ENCODE measurements at regions not wholly inside any gene's neighbourhood (a gene's known extent, or its start where the extent isn't known, plus 50 kb on each side); places are given as distances from the start of the nearest gene placed in this dataset.

- H3K9me3 ChIP-seq, result no peaks in the 10 kb centered on the region
- no peaks in the 10 kb centered on the region for H3K27me3 ChIP-seq
- DNase-seq, result no peak
- peaks cover 0 to 35% (median 13%) of the 10 kb centered on the region in 4 donors for H3K4me1 ChIP-seq
- no peak overlapping the region for H3K4me3 ChIP-seq
- intact Hi-C loops (cut with DNase I; ENCODE audit: low total_unique reads), result no loop called here
- H3K27ac ChIP-seq, result no peak overlapping the region
- H3K36me3 ChIP-seq, result no peaks in the 10 kb centered on the region
- TF ChIP-seq CTCF (IDR thresholded peaks at IDR 0.05), result no peak
These were observed 66.7 kb upstream of the NT5C1B start for GRCh38 chr2:18656048-18656447.

- H3K27me3 ChIP-seq, result no peaks in the 10 kb centered on the region
- DNase-seq, result no peak
- intact Hi-C loops (cut with DNase I; ENCODE audit: low total_unique reads), result no loop called here
- no peak for TF ChIP-seq CTCF (IDR thresholded peaks at IDR 0.05)
- H3K36me3 ChIP-seq, result no peaks in the 10 kb centered on the region
- H3K4me3 ChIP-seq, result no peak overlapping the region
- H3K9me3 ChIP-seq, result no peaks in the 10 kb centered on the region
- peak overlapping the region; percentile 14 to 46 for H3K27ac ChIP-seq
- peaks cover 0 to 48% (median 13%) of the 10 kb centered on the region in 4 donors for H3K4me1 ChIP-seq
These were observed 62.7 kb upstream of the NT5C1B start for GRCh38 chr2:18651842-18652774.

- no peaks in the 10 kb centered on the region for H3K36me3 ChIP-seq
- H3K4me1 ChIP-seq, result peaks cover 0 to 38% (median 13%) of the 10 kb centered on the region in 4 donors
- no peaks in the 10 kb centered on the region for H3K27me3 ChIP-seq
- H3K27ac ChIP-seq, result no peak overlapping the region
- H3K4me3 ChIP-seq, result no peak overlapping the region
- H3K9me3 ChIP-seq, result no peaks in the 10 kb centered on the region
- TF ChIP-seq CTCF (IDR thresholded peaks at IDR 0.05), result no peak
- no peak for DNase-seq
- intact Hi-C loops (cut with DNase I; ENCODE audit: low total_unique reads), result no loop called here
These were observed 60.9 kb upstream of the NT5C1B start for GRCh38 chr2:18650221-18650620.

- Histone ChIP-seq H3K4me3 (no peak overlapping the region), H3K27me3 (no peaks in the 10 kb centered on the region), H3K27ac (no peak overlapping the region), H3K9me3 (no peaks in the 10 kb centered on the region), H3K4me1 (peaks cover 0 to 38% (median 13%) of the 10 kb centered on the region in 4 donors), H3K36me3 (no peaks in the 10 kb centered on the region)
- intact Hi-C loops (cut with DNase I; ENCODE audit: low total_unique reads), result no loop called here
- DNase-seq, result no peak
- TF ChIP-seq CTCF (IDR thresholded peaks at IDR 0.05), result no peak
These were observed 60.2 kb upstream of the NT5C1B start for GRCh38 chr2:18649502-18650135.

- intact Hi-C loops (cut with DNase I; ENCODE audit: low total_unique reads), result no loop called here
- H3K9me3 ChIP-seq, result no peaks in the 10 kb centered on the region
These were observed 58.8 kb upstream of the NT5C1B start for GRCh38 chr2:18648161-18648560.

More at GRCh38 chr2:18648161-18648560, 58.8 kb upstream of the NT5C1B start:
- Histone ChIP-seq H3K4me3 (no peak overlapping the region), H3K27me3 (no peaks in the 10 kb centered on the region), H3K36me3 (no peaks in the 10 kb centered on the region), H3K27ac (no peak overlapping the region), H3K4me1 (peaks cover 0 to 34% (median 11%) of the 10 kb centered on the region in 4 donors)
- no peak for TF ChIP-seq CTCF (IDR thresholded peaks at IDR 0.05)
- DNase-seq, result no peak
